WI38 (cell line): ENCODE measurements at regions not wholly inside any gene's neighbourhood (a gene's known extent, or its start where the extent isn't known, plus 50 kb on each side); places are given as distances from the start of the nearest gene placed in this dataset.

Experiments
- H3K4me3 ChIP-seq: 2 replicates; pipeline ENCODE4 v1.5.1; 2011; ENCODE audit warnings: low read depth, mild to moderate bottlenecking, control low read depth, low read length
- TF ChIP-seq, protein P1 (sequence below): IDR thresholded peaks from 2 replicates; pipeline ENCODE4 v1.5.1; 2012; ENCODE audit warnings: low read depth, mild to moderate bottlenecking, control low read depth, low read length

DNA sequence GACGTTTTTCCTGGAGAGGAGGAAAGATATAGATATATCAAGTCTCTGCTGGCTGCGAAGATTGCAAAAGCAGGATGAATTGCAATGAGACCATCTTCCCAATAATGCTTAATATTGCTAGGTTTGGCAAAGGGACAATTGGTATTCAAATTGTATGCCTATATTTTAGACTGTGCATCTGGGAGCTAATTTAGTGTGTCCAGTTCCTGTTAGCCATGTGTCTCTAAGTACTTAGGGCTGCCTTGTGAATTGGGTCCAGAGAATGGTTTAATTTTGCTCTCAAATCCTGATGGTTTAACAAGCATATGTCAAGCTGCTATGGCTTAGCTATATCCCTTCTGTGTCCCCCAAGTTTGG, 97.6 kb upstream of the ZNF366 start:
- TF ChIP-seq, protein P1, sequence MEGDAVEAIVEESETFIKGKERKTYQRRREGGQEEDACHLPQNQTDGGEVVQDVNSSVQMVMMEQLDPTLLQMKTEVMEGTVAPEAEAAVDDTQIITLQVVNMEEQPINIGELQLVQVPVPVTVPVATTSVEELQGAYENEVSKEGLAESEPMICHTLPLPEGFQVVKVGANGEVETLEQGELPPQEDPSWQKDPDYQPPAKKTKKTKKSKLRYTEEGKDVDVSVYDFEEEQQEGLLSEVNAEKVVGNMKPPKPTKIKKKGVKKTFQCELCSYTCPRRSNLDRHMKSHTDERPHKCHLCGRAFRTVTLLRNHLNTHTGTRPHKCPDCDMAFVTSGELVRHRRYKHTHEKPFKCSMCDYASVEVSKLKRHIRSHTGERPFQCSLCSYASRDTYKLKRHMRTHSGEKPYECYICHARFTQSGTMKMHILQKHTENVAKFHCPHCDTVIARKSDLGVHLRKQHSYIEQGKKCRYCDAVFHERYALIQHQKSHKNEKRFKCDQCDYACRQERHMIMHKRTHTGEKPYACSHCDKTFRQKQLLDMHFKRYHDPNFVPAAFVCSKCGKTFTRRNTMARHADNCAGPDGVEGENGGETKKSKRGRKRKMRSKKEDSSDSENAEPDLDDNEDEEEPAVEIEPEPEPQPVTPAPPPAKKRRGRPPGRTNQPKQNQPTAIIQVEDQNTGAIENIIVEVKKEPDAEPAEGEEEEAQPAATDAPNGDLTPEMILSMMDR: no peak
- no peak overlapping the region for H3K4me3 ChIP-seq

DNA sequence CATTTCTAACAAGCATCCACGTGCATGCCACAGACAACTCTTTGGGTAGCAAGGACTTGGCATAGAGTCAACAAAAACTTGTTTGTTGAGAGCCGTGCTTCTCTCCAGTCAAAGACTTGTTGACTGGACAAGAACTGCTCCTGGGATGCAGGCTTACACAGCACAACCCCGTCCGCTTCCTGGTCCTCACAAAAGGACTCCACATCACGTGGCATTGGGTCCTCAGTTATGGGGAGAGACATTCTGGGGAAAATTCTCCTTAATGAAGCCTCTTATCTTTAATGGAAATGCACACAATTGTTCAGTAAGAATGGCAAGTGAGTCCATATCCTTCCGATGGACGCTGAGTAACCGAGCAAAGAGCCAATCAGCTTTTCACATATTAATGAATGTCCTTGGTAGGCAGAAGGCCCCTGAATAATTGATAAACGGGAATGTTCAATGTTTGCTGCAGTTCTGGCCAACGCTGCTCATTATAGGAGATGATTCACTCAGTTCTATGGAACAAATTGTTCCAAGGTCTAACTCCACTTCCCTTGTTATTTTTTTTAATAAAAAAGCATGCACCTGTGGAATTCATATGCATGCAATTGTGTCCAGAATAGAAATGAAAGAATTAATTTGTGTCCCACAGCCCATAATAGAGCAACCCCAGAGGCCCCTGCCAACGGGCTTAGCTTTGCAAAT, 97.0 kb upstream of the ZNF366 start:
- TF ChIP-seq, protein P1: no peak
- H3K4me3 ChIP-seq: no peak overlapping the region

DNA sequence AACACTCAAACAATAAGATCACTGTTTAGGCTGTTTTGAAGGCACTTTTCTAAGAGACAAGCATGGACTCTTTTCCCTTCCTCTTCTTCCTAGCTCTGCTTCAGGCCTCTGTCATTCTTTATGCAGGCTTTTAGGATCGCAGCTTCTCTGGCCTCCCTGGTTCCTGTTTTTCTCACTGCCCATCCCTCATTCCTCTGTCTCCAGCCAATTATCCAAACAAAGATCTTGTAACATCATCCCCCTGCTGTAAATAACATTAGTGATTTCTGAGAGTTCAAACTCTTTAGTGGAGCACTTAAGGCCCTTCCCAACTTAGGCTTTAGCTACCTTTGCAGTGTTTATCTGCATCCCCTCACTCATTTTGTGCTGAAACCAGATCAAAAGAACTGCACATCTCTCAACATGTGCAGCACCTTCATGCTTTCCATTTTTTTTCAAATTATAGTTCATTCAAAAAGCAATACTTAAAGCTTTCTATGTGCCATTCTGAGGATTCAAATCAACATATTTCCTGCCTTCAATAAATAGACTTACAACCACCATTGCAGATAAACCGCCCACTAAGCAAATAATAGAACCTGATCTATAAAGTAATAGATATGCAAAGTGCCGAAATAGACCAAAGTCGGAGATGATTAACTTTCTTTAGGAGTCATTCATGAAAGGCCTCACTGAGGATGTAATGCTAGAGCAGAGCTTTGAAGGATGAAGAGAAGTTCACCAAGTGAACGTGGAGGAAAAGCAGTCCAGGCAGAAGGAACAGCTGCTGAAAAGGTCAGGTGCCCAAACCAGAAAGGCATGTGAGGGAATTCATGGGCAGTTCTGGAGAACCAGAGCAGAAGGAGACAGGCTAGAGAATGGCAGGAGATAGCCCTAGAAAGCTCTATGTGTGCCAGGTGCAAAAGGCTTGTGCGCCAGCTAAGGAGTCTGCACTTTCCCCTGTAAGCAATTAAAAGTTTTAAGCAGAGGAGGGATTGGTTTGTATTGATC, 95.8 kb upstream of the ZNF366 start:
- TF ChIP-seq, protein P1: no peak
- H3K4me3 ChIP-seq: no peak overlapping the region

DNA sequence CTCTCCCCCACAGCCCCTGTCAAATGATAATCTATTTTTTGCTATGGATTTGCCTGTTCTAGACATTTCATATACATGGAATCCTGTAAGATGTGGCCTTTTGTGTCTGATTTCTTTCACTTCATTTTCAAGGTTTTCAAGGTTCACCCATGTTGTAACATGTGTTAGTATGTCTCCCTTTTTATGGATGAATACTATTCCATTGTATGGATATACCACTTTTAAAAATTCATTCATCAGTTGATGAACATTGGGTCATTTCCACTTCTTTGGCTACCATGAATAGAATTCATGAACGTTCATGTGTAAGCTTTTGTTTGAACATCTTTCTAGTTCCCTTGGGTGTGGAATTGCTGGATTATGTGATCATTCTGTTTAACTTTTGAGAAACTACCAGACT, 94.7 kb upstream of the ZNF366 start:
- TF ChIP-seq, protein P1: no peak
- H3K4me3 ChIP-seq: no peak overlapping the region

DNA sequence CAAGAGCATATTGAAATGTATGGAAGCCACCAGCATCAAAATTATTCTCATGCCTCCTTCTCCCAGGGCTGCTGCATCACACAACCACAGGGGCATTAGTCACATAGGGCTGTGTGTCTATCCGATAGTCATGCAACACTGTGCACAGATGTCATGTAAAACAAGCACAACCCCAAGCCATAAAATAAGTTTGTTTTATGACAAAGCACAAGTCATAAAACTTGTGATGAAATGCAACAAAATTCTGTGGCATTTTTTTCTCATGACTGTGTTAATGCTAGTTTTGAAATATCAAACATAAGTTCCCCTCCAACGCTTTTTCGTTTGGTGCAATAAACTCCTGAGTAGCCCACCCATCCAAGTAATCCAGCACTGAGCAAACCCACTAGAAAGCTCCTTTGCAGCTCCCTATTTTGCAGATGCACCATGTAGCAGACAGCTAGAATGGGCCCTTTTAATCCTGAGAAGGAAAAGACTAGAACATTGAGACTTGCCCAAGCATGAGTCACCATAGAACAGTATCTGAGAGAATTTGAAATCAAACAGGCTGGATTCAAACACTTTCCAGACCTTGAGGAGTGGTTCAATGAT, 93.3 kb upstream of the ZNF366 start:
- TF ChIP-seq, protein P1: no peak
- no peak overlapping the region for H3K4me3 ChIP-seq

DNA sequence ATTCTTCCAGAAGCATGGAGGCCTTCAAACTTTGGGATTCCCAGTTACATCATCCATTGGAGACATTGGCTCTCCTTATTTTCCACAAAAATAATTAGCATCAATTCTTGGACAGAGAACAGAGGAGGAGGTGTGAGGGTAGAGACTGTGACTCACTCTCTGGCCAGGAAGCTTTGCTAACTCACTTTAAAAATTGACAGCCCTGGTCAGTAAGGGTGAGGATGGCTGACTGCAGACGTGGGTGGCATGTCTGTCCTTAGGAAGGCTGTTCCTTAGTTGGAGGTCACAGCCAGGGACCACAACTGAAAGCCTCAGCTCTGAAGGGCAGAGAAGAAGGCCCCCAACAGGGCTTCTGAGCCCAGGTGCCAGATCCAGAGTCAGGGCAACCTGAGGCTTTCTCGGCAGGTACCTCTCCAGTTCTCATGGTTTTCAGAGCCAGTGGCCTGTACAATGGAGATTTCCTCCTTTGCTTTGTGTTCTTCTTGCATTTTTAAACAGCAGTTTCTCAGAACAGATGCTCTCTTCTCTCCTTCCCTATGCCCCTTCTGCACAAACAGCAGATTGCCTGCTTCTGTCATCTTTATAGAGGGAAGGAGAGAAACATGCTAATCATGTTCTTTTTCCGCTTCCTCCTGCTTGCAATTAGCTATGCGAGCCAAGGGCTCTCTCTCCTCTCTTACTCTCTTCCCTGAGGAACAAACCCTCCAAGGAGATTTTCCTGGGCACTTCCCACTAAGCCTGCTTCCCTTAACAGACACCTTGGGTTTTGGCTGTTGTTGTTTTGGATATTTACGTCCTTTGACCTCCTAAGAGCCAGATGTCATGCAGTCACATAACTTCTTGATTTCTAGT, 92.5 kb upstream of the ZNF366 start:
- no peak overlapping the region for H3K4me3 ChIP-seq
- TF ChIP-seq, protein P1: no peak
